Bronchial epithelial cell (primary cell): ENCODE measurements at regions not wholly inside any gene's neighbourhood (a gene's known extent, or its start where the extent isn't known, plus 50 kb on each side); places are given as distances from the start of the nearest gene placed in this dataset.
"Not testable (repeated sequence)": the region's sequence is repeated elsewhere in the genome, so short reads cannot be mapped to it uniquely, and the experiment has no call there.

Experiments
- DNase-seq: peaks from one replicate; pipeline ENCODE4 v3.0.0-alpha.2; 2010; ENCODE audit warnings: low read depth
- FAIRE-seq: peaks from 2 replicates; lab custom pipeline; 2011; peaks lifted over from hg19 to GRCh38; lab: Jason Lieb, UNC
- H3K27me3 ChIP-seq: 2 replicates; pipeline ENCODE4 v1.5.1; 2011; ENCODE audit warnings: low read length; ENCODE audit not compliant: control insufficient read depth, insufficient read depth
- H3K36me3 ChIP-seq: 2 replicates; pipeline ENCODE4 v1.5.1; 2011; ENCODE audit warnings: low read length; ENCODE audit not compliant: control insufficient read depth, insufficient read depth
- H3K4me3 ChIP-seq: 2 replicates; pipeline ENCODE4 v1.5.1; 2011; ENCODE audit warnings: mild to moderate bottlenecking, low read depth, low read length, control low read depth
- TF ChIP-seq, protein P1 (sequence below): IDR thresholded peaks from 2 replicates; pipeline ENCODE4 v1.5.1; 2011; ENCODE audit warnings: mild to moderate bottlenecking, moderate library complexity, low read length, control low read depth, inconsistent platforms; ENCODE audit not compliant: insufficient read depth, severe bottlenecking

DNA sequence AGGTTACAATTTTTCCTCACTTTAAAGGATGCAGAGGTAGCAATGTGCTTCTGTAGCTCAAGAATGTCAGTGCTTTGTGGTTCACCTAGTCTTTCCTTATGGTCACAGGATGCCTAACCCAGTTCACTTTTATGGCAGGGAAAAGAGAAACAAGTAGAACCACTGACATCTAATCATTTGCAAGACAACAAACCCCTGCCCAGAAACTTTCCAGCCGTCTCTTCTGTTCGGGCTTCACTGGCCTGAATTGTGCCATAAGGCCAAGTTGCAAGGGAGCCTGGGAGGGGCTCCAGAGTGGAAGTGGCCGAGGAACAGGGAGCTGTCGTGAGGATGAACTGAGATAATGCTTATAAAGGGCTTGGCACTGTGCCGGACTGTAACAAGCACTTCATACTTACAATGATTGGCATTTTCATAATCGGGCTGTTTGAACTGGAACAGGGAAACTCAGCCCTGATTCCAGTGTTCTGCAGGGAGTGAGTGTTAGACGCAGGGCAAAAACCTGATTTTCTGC, 212.6 kb downstream of the BCAS1 start:
- DNase-seq (no peak), FAIRE-seq (no peak)
- Histone ChIP-seq H3K27me3 (no peaks in the 10 kb centered on the region), H3K36me3 (no peaks in the 10 kb centered on the region), H3K4me3 (no peak overlapping the region)
- TF ChIP-seq, protein P1, sequence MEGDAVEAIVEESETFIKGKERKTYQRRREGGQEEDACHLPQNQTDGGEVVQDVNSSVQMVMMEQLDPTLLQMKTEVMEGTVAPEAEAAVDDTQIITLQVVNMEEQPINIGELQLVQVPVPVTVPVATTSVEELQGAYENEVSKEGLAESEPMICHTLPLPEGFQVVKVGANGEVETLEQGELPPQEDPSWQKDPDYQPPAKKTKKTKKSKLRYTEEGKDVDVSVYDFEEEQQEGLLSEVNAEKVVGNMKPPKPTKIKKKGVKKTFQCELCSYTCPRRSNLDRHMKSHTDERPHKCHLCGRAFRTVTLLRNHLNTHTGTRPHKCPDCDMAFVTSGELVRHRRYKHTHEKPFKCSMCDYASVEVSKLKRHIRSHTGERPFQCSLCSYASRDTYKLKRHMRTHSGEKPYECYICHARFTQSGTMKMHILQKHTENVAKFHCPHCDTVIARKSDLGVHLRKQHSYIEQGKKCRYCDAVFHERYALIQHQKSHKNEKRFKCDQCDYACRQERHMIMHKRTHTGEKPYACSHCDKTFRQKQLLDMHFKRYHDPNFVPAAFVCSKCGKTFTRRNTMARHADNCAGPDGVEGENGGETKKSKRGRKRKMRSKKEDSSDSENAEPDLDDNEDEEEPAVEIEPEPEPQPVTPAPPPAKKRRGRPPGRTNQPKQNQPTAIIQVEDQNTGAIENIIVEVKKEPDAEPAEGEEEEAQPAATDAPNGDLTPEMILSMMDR = no peak

DNA sequence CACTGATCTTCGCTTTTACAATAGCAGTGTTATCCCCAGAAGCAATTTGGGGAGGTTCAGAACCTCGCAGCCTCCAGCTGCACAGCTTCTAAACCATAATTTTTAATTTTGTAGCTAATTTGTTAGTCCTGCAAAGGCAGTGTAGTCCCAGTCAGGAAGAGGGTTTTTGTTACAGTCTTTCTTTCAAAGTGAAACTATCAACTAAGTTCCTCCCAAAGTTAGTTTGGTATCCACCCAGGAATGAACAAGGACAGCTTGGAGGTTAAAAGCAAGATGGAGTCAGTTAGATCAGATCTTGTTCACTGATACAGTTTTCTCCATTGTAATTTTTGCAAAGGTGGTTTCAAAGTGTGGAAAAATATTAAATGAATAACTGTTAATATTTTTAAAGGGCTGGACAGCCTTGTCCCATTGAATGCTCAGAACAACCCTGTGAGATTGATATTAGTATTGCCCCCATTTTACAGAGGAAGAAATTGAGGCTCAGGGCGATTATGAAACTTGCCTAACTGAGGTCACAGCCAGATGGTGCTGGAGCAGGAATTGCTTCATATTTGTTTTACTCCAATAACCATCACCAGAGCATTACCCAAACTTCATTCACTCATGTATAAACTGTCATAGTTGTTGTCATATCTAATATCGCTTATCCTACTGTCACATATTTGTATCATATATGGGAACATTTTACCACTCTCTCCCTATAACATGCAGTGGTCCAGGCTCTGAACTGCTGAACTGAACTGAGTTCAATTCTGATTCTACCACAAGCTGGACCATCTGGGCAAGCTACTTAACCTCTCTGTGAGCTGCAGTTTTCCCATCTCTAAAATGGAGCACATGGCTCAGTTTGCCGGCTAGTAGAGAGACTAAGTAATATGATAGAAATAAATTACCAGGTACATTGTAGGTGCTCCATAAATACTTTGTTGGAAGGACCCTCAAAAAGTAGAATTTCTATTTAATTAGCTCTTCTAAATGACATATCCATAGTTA, 213.8 kb downstream of the BCAS1 start:
- no peak overlapping the region for H3K4me3 ChIP-seq
- H3K36me3 ChIP-seq = no peaks in the 10 kb centered on the region
- no peak for FAIRE-seq
- TF ChIP-seq, protein P1 = no peak
- no peaks in the 10 kb centered on the region for H3K27me3 ChIP-seq
- DNase-seq = no peak

DNA sequence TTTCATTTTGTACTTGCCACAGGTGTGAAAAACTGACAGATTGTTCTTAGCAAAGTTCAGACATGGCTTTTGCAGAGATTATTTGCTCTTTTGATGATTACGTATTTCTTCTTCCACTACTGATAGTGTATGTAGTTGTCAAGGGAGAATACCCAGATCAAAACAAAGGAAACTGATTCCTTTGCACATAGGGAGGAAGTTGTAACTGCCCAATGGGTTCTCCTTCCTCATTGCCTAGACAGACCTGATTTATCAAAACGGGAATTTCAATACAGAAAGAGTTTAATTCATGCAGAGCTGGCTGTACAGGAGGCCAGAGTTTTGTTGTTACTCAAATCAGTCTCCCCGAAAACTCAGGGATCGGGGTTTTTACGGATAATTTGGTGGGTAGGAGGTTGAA, 214.7 kb downstream of the BCAS1 start:
- Histone ChIP-seq H3K36me3 (no peaks in the 10 kb centered on the region), H3K4me3 (no peak overlapping the region), H3K27me3 (no peaks in the 10 kb centered on the region)
- DNase-seq = no peak
- TF ChIP-seq, protein P1 = no peak
- FAIRE-seq = no peak

DNA sequence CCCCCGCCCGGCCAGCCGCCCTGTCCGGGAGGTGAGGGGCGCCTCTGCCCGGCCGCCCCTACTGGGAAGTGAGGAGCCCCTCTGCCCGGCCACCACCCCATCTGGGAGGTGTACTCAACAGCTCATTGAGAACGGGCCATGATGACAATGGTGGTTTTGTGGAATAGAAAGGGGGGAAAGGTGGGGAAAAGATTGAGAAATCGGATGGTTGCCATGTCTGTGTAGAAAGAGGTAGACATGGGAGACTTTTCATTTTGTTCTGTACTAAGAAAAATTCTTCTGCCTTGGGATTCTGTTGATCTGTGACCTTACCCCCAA, 215.8 kb downstream of the BCAS1 start:
- H3K4me3 ChIP-seq, FAIRE-seq, DNase-seq, H3K36me3 ChIP-seq, H3K27me3 ChIP-seq: not testable (repeated sequence)

DNA sequence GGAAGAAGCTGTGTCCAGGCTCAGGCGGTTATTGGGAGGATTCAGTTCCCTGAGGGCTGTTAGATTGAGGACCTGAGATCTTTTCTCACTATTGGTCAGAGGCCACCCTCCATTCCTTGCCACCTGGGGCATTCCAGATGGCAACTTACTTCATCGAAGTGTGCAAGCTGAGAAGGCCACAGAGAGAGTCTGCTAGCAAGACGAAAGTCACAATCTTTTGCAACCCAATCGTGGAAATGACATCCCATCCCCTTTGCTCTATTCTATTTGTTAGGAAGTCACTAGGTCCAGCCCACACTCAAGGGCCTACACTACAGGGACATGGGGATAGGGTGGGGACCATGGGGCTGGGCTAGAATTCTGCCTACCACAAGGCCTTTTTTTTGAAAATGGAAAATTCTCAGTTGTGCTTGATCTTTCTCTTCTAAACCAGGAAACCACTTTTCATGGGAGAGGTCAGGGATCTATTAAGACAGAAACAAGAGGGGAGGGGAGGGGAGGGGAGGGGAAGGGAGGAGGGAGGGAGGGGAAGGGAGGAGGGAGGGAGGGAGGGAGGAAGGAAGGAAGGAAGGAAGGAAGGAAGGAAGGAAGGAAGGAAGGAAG, 217.2 kb downstream of the BCAS1 start:
- no peak overlapping the region for H3K4me3 ChIP-seq
- H3K36me3 ChIP-seq = no peaks in the 10 kb centered on the region
- DNase-seq (no peak), FAIRE-seq (no peak)
- no peaks in the 10 kb centered on the region for H3K27me3 ChIP-seq
- TF ChIP-seq, protein P1 = no peak

DNA sequence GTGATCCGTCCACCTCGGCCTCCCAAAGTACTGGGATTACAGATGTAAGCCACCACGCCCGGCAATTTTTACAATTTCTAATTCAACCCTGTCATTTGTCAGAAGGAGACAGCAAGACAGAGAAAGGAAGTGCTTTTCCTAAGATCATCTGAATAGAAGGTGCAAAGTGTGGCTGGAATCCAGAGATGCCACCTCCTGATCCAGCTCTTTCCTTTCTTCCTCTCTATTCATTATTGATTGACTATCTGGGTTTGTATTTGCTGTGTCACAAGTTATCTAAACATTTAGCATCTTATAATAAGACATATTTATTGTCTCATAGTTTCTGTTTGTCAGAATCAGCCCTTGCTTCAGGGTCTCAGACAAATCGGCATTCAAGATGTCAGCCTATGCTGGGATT, 217.7 kb downstream of the BCAS1 start:
- H3K27me3 ChIP-seq = no peaks in the 10 kb centered on the region
- FAIRE-seq (no peak), DNase-seq (no peak)
- no peak overlapping the region for H3K4me3 ChIP-seq
- TF ChIP-seq, protein P1 = no peak
- H3K36me3 ChIP-seq = no peaks in the 10 kb centered on the region
